WTC11 (cell line): ENCODE measurements at regions not wholly inside any gene's neighbourhood (a gene's known extent, or its start where the extent isn't known, plus 50 kb on each side); places are given as distances from the start of the nearest gene placed in this dataset.

Experiments
- CREM ChIP-seq: sonication (generic); formaldehyde crosslinking; IDR thresholded peaks from 2 replicates; pipeline ENCODE4 v1.8.1; 2022; ENCODE audit warnings: mild to moderate bottlenecking, missing genetic modification reagents, moderate library complexity
- TF ChIP-seq, protein P1 (sequence below): sonication (generic); formaldehyde crosslinking; IDR thresholded peaks from 2 replicates; pipeline ENCODE4 v1.8.0; 2022; ENCODE audit warnings: mild to moderate bottlenecking, missing genetic modification reagents
- TF ChIP-seq, protein P2 (sequence below): fragments of 200-600 bp; IDR thresholded peaks from 2 replicates; pipeline ENCODE4 v1.8.0; 2022; ENCODE audit warnings: antibody characterized with exemption
- TF ChIP-seq, protein P3 (sequence below): sonication (generic); formaldehyde crosslinking; IDR thresholded peaks from 2 replicates; pipeline ENCODE4 v1.8.0; 2022; ENCODE audit warnings: mild to moderate bottlenecking, missing genetic modification reagents
- TF ChIP-seq, protein P4 (sequence below): sonication (generic); formaldehyde crosslinking; IDR thresholded peaks from 2 replicates; pipeline ENCODE4 v1.8.0; 2023; ENCODE audit warnings: missing genetic modification reagents
- TF ChIP-seq, protein P5 (sequence below): sonication (generic); formaldehyde crosslinking; IDR thresholded peaks from 2 replicates; pipeline ENCODE4 v1.8.1; 2022; ENCODE audit warnings: low read depth, missing genetic modification reagents, borderline replicate concordance

DNA sequence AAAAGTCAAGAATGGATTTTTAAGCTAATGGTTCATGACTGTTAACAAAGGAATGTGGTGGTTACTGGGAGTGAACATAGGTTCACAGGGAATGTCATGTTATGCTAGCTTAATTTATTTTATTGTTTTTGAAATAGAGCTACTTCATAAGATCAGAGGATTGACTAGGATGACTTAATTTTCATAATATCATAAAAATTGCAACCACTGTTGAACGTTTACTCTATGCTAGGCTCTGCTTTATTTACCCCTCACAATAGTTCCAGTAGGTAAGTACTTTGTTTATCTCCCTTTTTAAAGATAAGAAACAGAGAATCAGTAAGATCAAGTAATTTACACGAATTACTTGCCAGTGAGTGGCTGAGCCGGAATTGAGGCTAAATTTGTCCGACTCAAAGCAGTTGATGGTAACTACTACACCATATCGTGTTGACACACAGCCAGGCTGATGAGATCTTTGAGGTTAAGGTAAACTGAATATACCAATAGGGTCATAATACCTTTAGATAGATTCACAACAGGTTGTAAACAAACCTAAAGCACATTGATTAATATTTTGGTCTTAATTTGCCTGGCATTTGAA lies 194.6 kb upstream of the CITED2 start:
- TF ChIP-seq, protein P1, sequence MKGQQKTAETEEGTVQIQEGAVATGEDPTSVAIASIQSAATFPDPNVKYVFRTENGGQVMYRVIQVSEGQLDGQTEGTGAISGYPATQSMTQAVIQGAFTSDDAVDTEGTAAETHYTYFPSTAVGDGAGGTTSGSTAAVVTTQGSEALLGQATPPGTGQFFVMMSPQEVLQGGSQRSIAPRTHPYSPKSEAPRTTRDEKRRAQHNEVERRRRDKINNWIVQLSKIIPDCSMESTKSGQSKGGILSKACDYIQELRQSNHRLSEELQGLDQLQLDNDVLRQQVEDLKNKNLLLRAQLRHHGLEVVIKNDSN (CRISPR knock-in tag) = no peak
- no peak for TF ChIP-seq CREM (CRISPR knock-in tag)
- TF ChIP-seq, protein P2, sequence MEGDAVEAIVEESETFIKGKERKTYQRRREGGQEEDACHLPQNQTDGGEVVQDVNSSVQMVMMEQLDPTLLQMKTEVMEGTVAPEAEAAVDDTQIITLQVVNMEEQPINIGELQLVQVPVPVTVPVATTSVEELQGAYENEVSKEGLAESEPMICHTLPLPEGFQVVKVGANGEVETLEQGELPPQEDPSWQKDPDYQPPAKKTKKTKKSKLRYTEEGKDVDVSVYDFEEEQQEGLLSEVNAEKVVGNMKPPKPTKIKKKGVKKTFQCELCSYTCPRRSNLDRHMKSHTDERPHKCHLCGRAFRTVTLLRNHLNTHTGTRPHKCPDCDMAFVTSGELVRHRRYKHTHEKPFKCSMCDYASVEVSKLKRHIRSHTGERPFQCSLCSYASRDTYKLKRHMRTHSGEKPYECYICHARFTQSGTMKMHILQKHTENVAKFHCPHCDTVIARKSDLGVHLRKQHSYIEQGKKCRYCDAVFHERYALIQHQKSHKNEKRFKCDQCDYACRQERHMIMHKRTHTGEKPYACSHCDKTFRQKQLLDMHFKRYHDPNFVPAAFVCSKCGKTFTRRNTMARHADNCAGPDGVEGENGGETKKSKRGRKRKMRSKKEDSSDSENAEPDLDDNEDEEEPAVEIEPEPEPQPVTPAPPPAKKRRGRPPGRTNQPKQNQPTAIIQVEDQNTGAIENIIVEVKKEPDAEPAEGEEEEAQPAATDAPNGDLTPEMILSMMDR = no peak
- TF ChIP-seq, protein P3, sequence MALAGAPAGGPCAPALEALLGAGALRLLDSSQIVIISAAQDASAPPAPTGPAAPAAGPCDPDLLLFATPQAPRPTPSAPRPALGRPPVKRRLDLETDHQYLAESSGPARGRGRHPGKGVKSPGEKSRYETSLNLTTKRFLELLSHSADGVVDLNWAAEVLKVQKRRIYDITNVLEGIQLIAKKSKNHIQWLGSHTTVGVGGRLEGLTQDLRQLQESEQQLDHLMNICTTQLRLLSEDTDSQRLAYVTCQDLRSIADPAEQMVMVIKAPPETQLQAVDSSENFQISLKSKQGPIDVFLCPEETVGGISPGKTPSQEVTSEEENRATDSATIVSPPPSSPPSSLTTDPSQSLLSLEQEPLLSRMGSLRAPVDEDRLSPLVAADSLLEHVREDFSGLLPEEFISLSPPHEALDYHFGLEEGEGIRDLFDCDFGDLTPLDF (CRISPR knock-in tag) = no peak
- TF ChIP-seq, protein P4, sequence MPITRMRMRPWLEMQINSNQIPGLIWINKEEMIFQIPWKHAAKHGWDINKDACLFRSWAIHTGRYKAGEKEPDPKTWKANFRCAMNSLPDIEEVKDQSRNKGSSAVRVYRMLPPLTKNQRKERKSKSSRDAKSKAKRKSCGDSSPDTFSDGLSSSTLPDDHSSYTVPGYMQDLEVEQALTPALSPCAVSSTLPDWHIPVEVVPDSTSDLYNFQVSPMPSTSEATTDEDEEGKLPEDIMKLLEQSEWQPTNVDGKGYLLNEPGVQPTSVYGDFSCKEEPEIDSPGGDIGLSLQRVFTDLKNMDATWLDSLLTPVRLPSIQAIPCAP (CRISPR knock-in tag) = no peak
- TF ChIP-seq, protein P5, sequence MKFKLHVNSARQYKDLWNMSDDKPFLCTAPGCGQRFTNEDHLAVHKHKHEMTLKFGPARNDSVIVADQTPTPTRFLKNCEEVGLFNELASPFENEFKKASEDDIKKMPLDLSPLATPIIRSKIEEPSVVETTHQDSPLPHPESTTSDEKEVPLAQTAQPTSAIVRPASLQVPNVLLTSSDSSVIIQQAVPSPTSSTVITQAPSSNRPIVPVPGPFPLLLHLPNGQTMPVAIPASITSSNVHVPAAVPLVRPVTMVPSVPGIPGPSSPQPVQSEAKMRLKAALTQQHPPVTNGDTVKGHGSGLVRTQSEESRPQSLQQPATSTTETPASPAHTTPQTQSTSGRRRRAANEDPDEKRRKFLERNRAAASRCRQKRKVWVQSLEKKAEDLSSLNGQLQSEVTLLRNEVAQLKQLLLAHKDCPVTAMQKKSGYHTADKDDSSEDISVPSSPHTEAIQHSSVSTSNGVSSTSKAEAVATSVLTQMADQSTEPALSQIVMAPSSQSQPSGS = no peak
